Activated CD4-positive, CD25-positive, alpha-beta regulatory T cell treated with anti-CD3 and anti-CD28 coated beads, Interleukin-2, amount 50 U/mL, for 72 hours (primary cell): ENCODE measurements at regions not wholly inside any gene's neighbourhood (a gene's known extent, or its start where the extent isn't known, plus 50 kb on each side); places are given as distances from the start of the nearest gene placed in this dataset.
"Not testable (repeated sequence)": the region's sequence is repeated elsewhere in the genome, so short reads cannot be mapped to it uniquely, and the experiment has no call there.

Experiments
- DNase-seq: peaks from one replicate; pipeline ENCODE4 v3.0.0; 2021

GRCh38 chr5:102554082-102554481 lies 55.3 kb upstream of the SLCO6A1 start:
- DNase-seq: no peak

GRCh38 chr5:102554728-102555127 lies 55.9 kb upstream of the SLCO6A1 start:
- DNase-seq: no peak

GRCh38 chr5:102561894-102562760 lies 63.3 kb upstream of the SLCO6A1 start:
- no peak for DNase-seq

- DNase-seq: no peak
Measured at GRCh38 chr5:102570747-102571146, 71.9 kb upstream of the SLCO6A1 start.

- no peak for DNase-seq
Measured at GRCh38 chr5:102578362-102578761, 79.6 kb upstream of the SLCO6A1 start.

- no peak for DNase-seq
Measured at GRCh38 chr5:102579379-102579778, 80.6 kb upstream of the SLCO6A1 start.

- DNase-seq: no peak
Measured at GRCh38 chr5:102581011-102581410, 82.2 kb upstream of the SLCO6A1 start.

- DNase-seq: no peak
Measured at GRCh38 chr5:102582696-102583095, 83.9 kb upstream of the SLCO6A1 start.

- DNase-seq: no peak
Measured at GRCh38 chr5:102583276-102584124, 84.7 kb upstream of the SLCO6A1 start.

- DNase-seq: no peak
Measured at GRCh38 chr5:102589661-102590060, 90.9 kb upstream of the SLCO6A1 start.

GRCh38 chr5:102590467-102590866 lies 91.7 kb upstream of the SLCO6A1 start:
- no peak for DNase-seq

GRCh38 chr5:102591650-102592049 lies 92.8 kb upstream of the SLCO6A1 start:
- no peak for DNase-seq

- not testable (repeated sequence) for DNase-seq
Measured at GRCh38 chr5:102592586-102592985, 93.8 kb upstream of the SLCO6A1 start.

- DNase-seq: no peak
Measured at GRCh38 chr5:102594192-102594591, 95.4 kb upstream of the SLCO6A1 start.

GRCh38 chr5:102595332-102595731 lies 96.5 kb upstream of the SLCO6A1 start:
- no peak for DNase-seq

- DNase-seq: no peak
Measured at GRCh38 chr5:102596113-102596512, 97.3 kb upstream of the SLCO6A1 start.

- DNase-seq: no peak
Measured at GRCh38 chr5:102596951-102597350, 98.2 kb upstream of the SLCO6A1 start.

GRCh38 chr5:102599289-102599688 lies 100.5 kb upstream of the SLCO6A1 start:
- no peak for DNase-seq

GRCh38 chr5:102600964-102601363 lies 102.2 kb upstream of the SLCO6A1 start:
- DNase-seq: no peak

GRCh38 chr5:102603670-102604069 lies 104.9 kb upstream of the SLCO6A1 start:
- no peak for DNase-seq

- DNase-seq: no peak
Measured at GRCh38 chr5:102608414-102608813, 109.6 kb upstream of the SLCO6A1 start.

GRCh38 chr5:102611312-102611711 lies 112.5 kb upstream of the SLCO6A1 start:
- DNase-seq: no peak

- DNase-seq: no peak
Measured at GRCh38 chr5:102613661-102614060, 114.9 kb upstream of the SLCO6A1 start.
